ENCODE measurements at regions not wholly inside any gene's neighbourhood (a gene's known extent, or its start where the extent isn't known, plus 50 kb on each side); places are given as distances from the start of the nearest gene placed in this dataset.

- H3K4me1 Mint-ChIP-seq (ENCODE audit: low read depth), result no peaks in the 10 kb centered on the region
- H3K27me3 Mint-ChIP-seq (ENCODE audit: low read depth), result no peaks in the 10 kb centered on the region
- DNase-seq, result no peak
- no peaks in the 10 kb centered on the region for H3K9me3 Mint-ChIP-seq
- H3K36me3 Mint-ChIP-seq (ENCODE audit: insufficient read depth), result no peaks in the 10 kb centered on the region
- no peak for ATAC-seq
- no peak overlapping the region for H3K4me3 Mint-ChIP-seq
These were observed 216.2 kb downstream of the PLPP3 start for GRCh38 chr1:56363007-56363770.

GRCh38 chr1:56360021-56360420 is 219.3 kb downstream of the PLPP3 start:
- Mint-ChIP-seq H3K4me1 (ENCODE audit: low read depth) (no peaks in the 10 kb centered on the region), H3K27me3 (ENCODE audit: low read depth) (no peaks in the 10 kb centered on the region), H3K36me3 (ENCODE audit: insufficient read depth) (no peaks in the 10 kb centered on the region), H3K9me3 (no peaks in the 10 kb centered on the region), H3K4me3 (no peak overlapping the region)
- ATAC-seq, result no peak
- DNase-seq, result no peak

- no peaks in the 10 kb centered on the region for H3K27me3 Mint-ChIP-seq (ENCODE audit: low read depth)
- H3K36me3 Mint-ChIP-seq (ENCODE audit: insufficient read depth), result no peaks in the 10 kb centered on the region
- H3K9me3 Mint-ChIP-seq, result no peaks in the 10 kb centered on the region
- no peak overlapping the region for H3K4me3 Mint-ChIP-seq
- DNase-seq, result no peak
- H3K4me1 Mint-ChIP-seq (ENCODE audit: low read depth), result no peaks in the 10 kb centered on the region
- ATAC-seq, result no peak
These were observed 220.3 kb downstream of the PLPP3 start for GRCh38 chr1:56359056-56359455.

GRCh38 chr1:56357927-56358690 is 221.3 kb downstream of the PLPP3 start:
- Mint-ChIP-seq H3K4me1 (ENCODE audit: low read depth) (no peaks in the 10 kb centered on the region), H3K9me3 (no peaks in the 10 kb centered on the region), H3K27me3 (ENCODE audit: low read depth) (no peaks in the 10 kb centered on the region), H3K4me3 (no peak overlapping the region), H3K36me3 (ENCODE audit: insufficient read depth) (no peaks in the 10 kb centered on the region)
- no peak for DNase-seq
- no peak for ATAC-seq

GRCh38 chr1:56356376-56356990 is 222.9 kb downstream of the PLPP3 start:
- no peak for DNase-seq
- no peaks in the 10 kb centered on the region for H3K9me3 Mint-ChIP-seq
- no peaks in the 10 kb centered on the region for H3K36me3 Mint-ChIP-seq (ENCODE audit: insufficient read depth)
- H3K27me3 Mint-ChIP-seq (ENCODE audit: low read depth), result no peaks in the 10 kb centered on the region
- H3K4me1 Mint-ChIP-seq (ENCODE audit: low read depth), result no peaks in the 10 kb centered on the region
- no peak for ATAC-seq
- H3K4me3 Mint-ChIP-seq, result no peak overlapping the region

GRCh38 chr1:56355918-56356317 is 223.4 kb downstream of the PLPP3 start:
- no peaks in the 10 kb centered on the region for H3K36me3 Mint-ChIP-seq (ENCODE audit: insufficient read depth)
- no peaks in the 10 kb centered on the region for H3K27me3 Mint-ChIP-seq (ENCODE audit: low read depth)
- no peaks in the 10 kb centered on the region for H3K4me1 Mint-ChIP-seq (ENCODE audit: low read depth)
- no peaks in the 10 kb centered on the region for H3K9me3 Mint-ChIP-seq
- no peak for DNase-seq
- H3K4me3 Mint-ChIP-seq, result no peak overlapping the region
- no peak for ATAC-seq

- no peak for DNase-seq
- H3K4me1 Mint-ChIP-seq (ENCODE audit: low read depth), result no peaks in the 10 kb centered on the region
- no peak for ATAC-seq
- no peaks in the 10 kb centered on the region for H3K9me3 Mint-ChIP-seq
- H3K36me3 Mint-ChIP-seq (ENCODE audit: insufficient read depth), result no peaks in the 10 kb centered on the region
- no peak overlapping the region for H3K4me3 Mint-ChIP-seq
- H3K27me3 Mint-ChIP-seq (ENCODE audit: low read depth), result no peaks in the 10 kb centered on the region
These were observed 223.9 kb downstream of the PLPP3 start for GRCh38 chr1:56355422-56355821.

- peaks cover 12% of the 10 kb centered on the region for H3K9me3 Mint-ChIP-seq
- DNase-seq (no peak), ATAC-seq (no peak)
- H3K4me1 Mint-ChIP-seq (ENCODE audit: low read depth), result no peaks in the 10 kb centered on the region
- no peak overlapping the region for H3K4me3 Mint-ChIP-seq
- no peaks in the 10 kb centered on the region for H3K27me3 Mint-ChIP-seq (ENCODE audit: low read depth)
- no peaks in the 10 kb centered on the region for H3K36me3 Mint-ChIP-seq (ENCODE audit: insufficient read depth)
These were observed 233.5 kb downstream of the PLPP3 start for GRCh38 chr1:56345831-56346230.

GRCh38 chr1:56340977-56341376 is 238.4 kb downstream of the PLPP3 start:
- Mint-ChIP-seq H3K4me3 (no peak overlapping the region), H3K4me1 (ENCODE audit: low read depth) (no peaks in the 10 kb centered on the region), H3K36me3 (ENCODE audit: insufficient read depth) (no peaks in the 10 kb centered on the region), H3K27me3 (ENCODE audit: low read depth) (no peaks in the 10 kb centered on the region), H3K9me3 (peaks cover 3% of the 10 kb centered on the region)
- DNase-seq (no peak), ATAC-seq (no peak)

GRCh38 chr1:56339786-56340465 is 239.4 kb downstream of the PLPP3 start:
- Mint-ChIP-seq H3K36me3 (ENCODE audit: insufficient read depth) (no peaks in the 10 kb centered on the region), H3K4me3 (no peak overlapping the region), H3K9me3 (peaks cover 3% of the 10 kb centered on the region), H3K27me3 (ENCODE audit: low read depth) (no peaks in the 10 kb centered on the region), H3K4me1 (ENCODE audit: low read depth) (no peaks in the 10 kb centered on the region)
- DNase-seq, result no peak
- ATAC-seq, result no peak

- H3K36me3 Mint-ChIP-seq (ENCODE audit: insufficient read depth), result no peaks in the 10 kb centered on the region
- no peak overlapping the region for H3K4me3 Mint-ChIP-seq
These were observed 240.3 kb downstream of the PLPP3 start for GRCh38 chr1:56339093-56339492.

GRCh38 chr1:56336982-56337381 is 242.4 kb downstream of the PLPP3 start:
- H3K4me1 Mint-ChIP-seq (ENCODE audit: low read depth), result no peaks in the 10 kb centered on the region
- no peaks in the 10 kb centered on the region for H3K27me3 Mint-ChIP-seq (ENCODE audit: low read depth)
- H3K36me3 Mint-ChIP-seq (ENCODE audit: insufficient read depth), result no peaks in the 10 kb centered on the region
- H3K4me3 Mint-ChIP-seq, result no peak overlapping the region
- peaks cover 3% of the 10 kb centered on the region for H3K9me3 Mint-ChIP-seq
- DNase-seq (no peak), ATAC-seq (no peak)

More at GRCh38 chr1:56339093-56339492, 240.3 kb downstream of the PLPP3 start:
- Mint-ChIP-seq H3K4me1 (ENCODE audit: low read depth) (no peaks in the 10 kb centered on the region), H3K9me3 (peaks cover 3% of the 10 kb centered on the region), H3K27me3 (ENCODE audit: low read depth) (no peaks in the 10 kb centered on the region)
- DNase-seq (no peak), ATAC-seq (no peak)

- Mint-ChIP-seq H3K36me3 (ENCODE audit: insufficient read depth) (no peaks in the 10 kb centered on the region), H3K27me3 (ENCODE audit: low read depth) (no peaks in the 10 kb centered on the region), H3K4me1 (ENCODE audit: low read depth) (no peaks in the 10 kb centered on the region), H3K9me3 (no peaks in the 10 kb centered on the region), H3K4me3 (no peak overlapping the region)
- DNase-seq, result no peak
- ATAC-seq, result no peak
These were observed 244.0 kb downstream of the PLPP3 start for GRCh38 chr1:56335394-56335793.

- no peak overlapping the region for H3K4me3 Mint-ChIP-seq
- ATAC-seq (no peak), DNase-seq (no peak)
- H3K9me3 Mint-ChIP-seq, result no peaks in the 10 kb centered on the region
- no peaks in the 10 kb centered on the region for H3K4me1 Mint-ChIP-seq (ENCODE audit: low read depth)
- no peaks in the 10 kb centered on the region for H3K36me3 Mint-ChIP-seq (ENCODE audit: insufficient read depth)
- no peaks in the 10 kb centered on the region for H3K27me3 Mint-ChIP-seq (ENCODE audit: low read depth)
These were observed 245.3 kb downstream of the PLPP3 start for GRCh38 chr1:56334047-56334446.
